ENCODE measurements at regions not wholly inside any gene's neighbourhood (a gene's known extent, or its start where the extent isn't known, plus 50 kb on each side); places are given as distances from the start of the nearest gene placed in this dataset.

GRCh38 chr9:19555214-19555613 lies 146.4 kb downstream of the ACER2 start:
- TF ChIP-seq POLR2AphosphoS5 (IDR thresholded peaks at IDR 0.05) (no peak), CTCF (IDR thresholded peaks at IDR 0.05) (no peak), POLR2A (IDR thresholded peaks at IDR 0.05) (no peak), EP300 (IDR thresholded peaks at IDR 0.05) (no peak)

Measured in gastroesophageal sphincter (tissue), 3 donors.